ENCODE measurements at regions not wholly inside any gene's neighbourhood (a gene's known extent, or its start where the extent isn't known, plus 50 kb on each side); places are given as distances from the start of the nearest gene placed in this dataset.
"Not testable (repeated sequence)": the region's sequence is repeated elsewhere in the genome, so short reads cannot be mapped to it uniquely, and the experiment has no call there.

DNA sequence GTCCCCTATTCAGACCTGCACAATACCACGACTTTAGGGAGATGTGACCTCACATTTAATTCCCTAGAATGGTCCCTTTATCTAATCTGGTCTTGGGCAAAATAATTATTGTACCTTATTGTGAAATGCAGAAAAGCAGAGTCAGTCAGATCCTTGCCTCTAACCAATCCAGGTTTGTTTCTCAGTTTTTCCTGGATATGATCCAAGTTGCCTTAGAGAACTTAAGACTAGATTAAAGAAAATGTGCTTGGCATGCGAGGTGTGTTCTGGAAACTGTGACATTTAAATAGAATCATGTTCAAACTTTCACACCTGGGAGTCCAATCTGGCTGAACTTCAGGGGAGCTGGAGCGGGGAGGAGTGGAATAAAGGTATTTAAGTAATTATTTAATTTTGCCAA lies 696.2 kb downstream of the DNAH5 start:
- Histone ChIP-seq H3K4me3 (no peak overlapping the region), H3K27me3 (no peaks in the 10 kb centered on the region), H3K9me3 (peaks cover 7% of the 10 kb centered on the region), H3K36me3 (no peaks in the 10 kb centered on the region)
- no peak for DNase-seq

DNA sequence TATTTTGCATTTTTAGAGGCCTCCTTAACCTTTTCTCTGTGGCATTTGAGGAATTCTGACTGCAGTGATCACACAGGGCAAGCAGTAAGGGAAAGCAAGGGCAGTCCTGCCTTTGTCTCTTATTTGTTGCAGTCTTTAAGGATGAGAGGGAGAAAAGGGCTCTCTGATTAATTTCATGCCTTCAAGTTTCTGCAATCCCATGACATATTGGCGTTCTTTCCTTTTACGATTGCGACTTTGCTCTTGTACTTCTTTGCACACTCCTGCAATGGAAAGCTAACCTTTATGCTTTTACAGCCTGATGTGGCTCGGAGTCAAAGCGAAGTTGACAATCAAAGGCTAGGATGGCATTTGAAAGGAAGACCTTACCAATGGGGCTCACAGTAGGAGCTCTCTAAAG lies 698.4 kb downstream of the DNAH5 start:
- no peaks in the 10 kb centered on the region for H3K27me3 ChIP-seq

DNA sequence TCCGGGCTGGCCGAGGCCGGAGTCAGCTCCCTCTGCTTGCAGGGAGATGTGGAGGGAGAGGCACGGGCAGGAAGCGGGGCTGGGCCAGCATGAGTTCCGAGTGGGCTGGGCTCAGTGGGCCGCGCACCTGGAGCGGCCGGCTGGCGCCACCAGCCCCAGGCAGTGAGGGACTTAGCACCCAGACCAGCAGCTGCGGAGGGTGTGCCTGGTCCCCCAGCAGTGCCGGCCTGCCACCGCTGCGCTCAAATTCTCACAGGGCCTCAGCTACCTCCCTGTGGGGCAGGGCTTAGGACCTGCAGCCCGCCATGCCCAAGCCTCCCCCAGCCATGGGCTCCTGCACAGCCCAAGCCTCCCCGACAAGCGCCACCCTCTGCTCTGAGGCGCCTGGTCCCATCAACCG lies 700.3 kb downstream of the DNAH5 start:
- no peak overlapping the region for H3K4me3 ChIP-seq
- no peaks in the 10 kb centered on the region for H3K27me3 ChIP-seq
- no peaks in the 10 kb centered on the region for H3K36me3 ChIP-seq
- DNase-seq = no peak
- H3K9me3 ChIP-seq = no peaks in the 10 kb centered on the region; the same call in 1 of the 2 replicates

More for the DNA sequence above, 698.4 kb downstream of the DNAH5 start:
- Histone ChIP-seq H3K4me3 (no peak overlapping the region), H3K9me3 (peaks cover 7% of the 10 kb centered on the region), H3K36me3 (no peaks in the 10 kb centered on the region)
- DNase-seq = no peak

DNA sequence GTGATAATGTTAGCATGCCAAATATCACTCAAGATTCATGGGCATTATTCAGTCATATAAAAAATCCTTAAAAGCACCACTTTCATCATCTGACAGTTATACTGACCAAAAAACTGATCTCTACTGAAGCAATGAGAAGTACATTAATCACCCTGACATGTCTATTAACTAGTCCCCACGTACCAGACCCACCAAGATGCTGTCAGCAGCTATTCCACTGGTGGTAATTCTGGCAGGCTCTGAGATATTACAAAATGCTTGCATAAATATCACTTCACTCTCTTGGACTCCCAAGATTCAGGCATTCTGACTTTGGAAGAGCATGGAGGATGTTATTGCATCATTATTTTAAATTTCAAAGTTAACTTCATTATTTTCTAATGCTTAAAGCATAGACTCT lies 717.0 kb downstream of the DNAH5 start:
- H3K36me3 ChIP-seq = no peaks in the 10 kb centered on the region
- H3K4me3 ChIP-seq = no peak overlapping the region
- DNase-seq = no peak
- no peaks in the 10 kb centered on the region for H3K9me3 ChIP-seq
- no peaks in the 10 kb centered on the region for H3K27me3 ChIP-seq

DNA sequence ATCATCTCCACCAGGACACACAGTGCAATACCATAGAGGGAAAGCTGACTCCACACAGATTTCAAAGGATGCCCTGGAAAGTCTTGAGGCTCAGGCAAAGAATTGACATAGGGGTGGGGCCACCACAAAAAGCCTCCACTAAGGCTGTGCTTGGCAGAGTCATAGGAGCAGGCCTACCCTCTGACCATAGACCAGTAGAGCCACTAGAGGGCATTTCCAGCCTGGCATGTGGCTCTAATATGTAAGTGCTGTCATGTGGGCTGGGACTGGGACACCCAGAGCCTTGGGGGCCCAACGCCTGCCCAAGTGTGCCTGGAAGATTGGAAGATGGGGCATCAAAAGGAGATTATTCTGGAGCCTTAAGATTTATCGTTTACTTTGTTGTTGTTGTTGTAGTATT lies 726.0 kb downstream of the DNAH5 start:
- peak; percentile 27 for DNase-seq
- no peak overlapping the region for H3K4me3 ChIP-seq
- H3K9me3 ChIP-seq = no peaks in the 10 kb centered on the region
- H3K27me3 ChIP-seq = no peaks in the 10 kb centered on the region
- H3K36me3 ChIP-seq = no peaks in the 10 kb centered on the region

DNA sequence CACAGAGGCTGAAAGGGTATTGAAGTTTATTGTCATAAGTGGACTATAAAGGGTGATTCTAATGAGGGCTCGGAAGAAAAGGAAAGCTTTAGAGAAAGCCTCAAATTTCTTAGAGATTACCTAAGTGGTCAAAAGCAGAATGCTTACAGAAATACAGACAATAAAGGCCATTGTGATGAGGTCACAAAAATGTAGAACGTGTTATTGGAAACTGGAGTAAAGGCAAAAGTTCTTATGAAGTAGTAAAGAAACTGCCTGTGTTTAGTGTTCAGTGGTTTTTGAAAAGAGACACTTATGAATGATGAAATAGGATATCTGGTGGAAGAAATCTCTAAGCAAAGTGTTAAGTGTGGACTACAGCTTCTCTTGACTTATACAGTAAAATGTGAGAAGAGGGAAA lies 726.9 kb downstream of the DNAH5 start:
- no peaks in the 10 kb centered on the region for H3K36me3 ChIP-seq
- no peak for DNase-seq
- no peak overlapping the region for H3K4me3 ChIP-seq
- no peaks in the 10 kb centered on the region for H3K9me3 ChIP-seq
- H3K27me3 ChIP-seq = no peaks in the 10 kb centered on the region

DNA sequence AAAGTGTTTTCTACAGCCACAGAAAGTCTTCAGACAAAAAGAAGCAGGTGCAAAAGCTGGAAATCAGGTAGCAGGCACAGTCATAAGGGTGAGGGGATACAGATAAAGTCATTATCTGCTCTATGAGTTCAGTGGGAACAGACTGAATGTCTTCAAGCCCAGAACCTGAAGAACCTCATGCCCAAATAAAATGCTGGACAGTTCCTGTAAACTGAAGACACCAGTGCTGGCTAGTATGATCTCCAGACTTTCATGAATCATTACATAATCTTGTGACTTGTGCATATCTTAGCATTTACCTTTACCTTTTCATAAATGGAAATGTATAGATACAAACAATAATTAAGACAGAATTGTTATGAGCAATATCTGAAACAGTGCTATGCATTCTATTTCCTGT lies 728.7 kb downstream of the DNAH5 start:
- DNase-seq = no peak
- no peaks in the 10 kb centered on the region for H3K9me3 ChIP-seq
- no peaks in the 10 kb centered on the region for H3K36me3 ChIP-seq
- H3K4me3 ChIP-seq = no peak overlapping the region
- no peaks in the 10 kb centered on the region for H3K27me3 ChIP-seq

DNA sequence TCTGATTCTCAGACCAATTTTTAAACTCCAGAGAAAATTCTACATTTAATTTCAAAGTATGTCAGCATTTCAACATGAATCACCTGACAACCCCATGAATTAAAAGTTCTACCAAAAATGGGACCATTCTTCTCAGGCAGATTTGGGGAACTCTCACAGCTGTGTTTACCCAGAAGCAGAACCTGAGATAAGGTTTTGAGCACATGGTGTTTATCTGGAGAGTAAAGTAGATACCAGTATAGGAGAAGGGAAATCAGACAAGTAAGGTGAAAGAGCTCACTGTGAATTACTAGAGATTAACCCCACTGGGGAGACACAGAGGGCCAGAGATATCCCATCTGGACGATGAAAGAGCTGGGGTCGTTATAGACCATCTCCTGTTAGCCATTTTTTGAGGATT lies 729.1 kb downstream of the DNAH5 start:
- no peak overlapping the region for H3K4me3 ChIP-seq

DNA sequence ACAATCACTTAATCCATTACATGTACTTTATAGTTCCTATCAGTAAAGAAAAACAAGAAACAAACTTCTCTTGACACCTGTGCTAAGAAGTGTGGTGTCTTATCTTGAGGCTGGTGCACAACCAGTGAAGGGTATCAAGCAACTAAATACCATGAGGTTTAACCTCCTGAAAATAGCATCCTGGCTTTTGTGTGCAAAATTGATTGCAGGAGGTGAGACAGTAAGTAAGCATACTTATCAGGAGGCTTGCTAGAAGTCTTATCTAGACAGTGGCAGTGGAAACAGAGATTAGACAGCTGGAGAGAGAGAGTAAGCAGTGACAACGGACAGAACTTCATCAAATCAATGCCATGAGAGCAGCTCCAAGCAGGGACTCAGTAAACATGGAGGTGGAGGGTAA lies 730.3 kb downstream of the DNAH5 start:
- H3K27me3 ChIP-seq = no peaks in the 10 kb centered on the region
- no peak for DNase-seq
- H3K4me3 ChIP-seq = no peak overlapping the region
- H3K36me3 ChIP-seq = no peaks in the 10 kb centered on the region
- H3K9me3 ChIP-seq = no peaks in the 10 kb centered on the region

More for the DNA sequence above, 729.1 kb downstream of the DNAH5 start:
- no peak for DNase-seq
- Histone ChIP-seq H3K36me3 (no peaks in the 10 kb centered on the region), H3K27me3 (no peaks in the 10 kb centered on the region), H3K9me3 (no peaks in the 10 kb centered on the region)

DNA sequence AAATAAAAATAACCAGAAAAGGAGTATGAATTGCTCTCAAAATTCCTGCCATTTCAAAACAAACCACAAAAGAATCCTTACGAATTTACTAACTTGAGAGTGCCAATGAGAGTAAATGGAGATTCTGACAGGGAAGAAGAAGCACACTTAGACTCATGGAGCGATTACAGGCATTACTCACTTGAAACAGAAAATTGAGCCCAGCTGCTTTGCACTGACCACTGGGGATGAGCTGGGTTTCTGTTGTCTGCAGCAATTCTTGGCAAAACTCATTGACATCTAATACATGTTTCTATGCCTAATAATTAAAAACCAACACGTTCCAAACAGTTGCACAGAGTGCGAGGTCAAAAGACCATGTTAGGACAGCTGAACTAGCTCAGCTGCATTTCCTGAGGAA lies 731.6 kb downstream of the DNAH5 start:
- DNase-seq = peak; percentile 11
- no peaks in the 10 kb centered on the region for H3K36me3 ChIP-seq
- H3K9me3 ChIP-seq = no peaks in the 10 kb centered on the region
- H3K27me3 ChIP-seq = no peaks in the 10 kb centered on the region
- no peak overlapping the region for H3K4me3 ChIP-seq

DNA sequence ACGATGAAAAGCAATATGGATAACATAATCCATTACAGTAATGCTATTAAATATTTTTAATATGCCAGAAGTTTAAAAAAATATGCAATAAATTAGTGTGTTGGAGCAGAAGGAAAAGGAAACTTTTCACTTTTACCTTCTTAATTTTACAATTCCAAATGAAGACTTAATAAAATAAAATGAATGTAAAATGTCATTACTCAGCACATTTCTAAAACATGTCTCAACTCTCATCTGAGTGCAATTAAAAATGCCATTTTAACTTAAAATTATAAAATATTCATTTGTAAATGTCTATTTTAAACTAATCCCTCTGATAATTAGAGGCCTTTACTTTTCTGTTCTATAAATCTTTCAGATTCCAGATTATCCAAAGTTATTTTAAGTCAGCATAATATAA lies 733.4 kb downstream of the DNAH5 start:
- H3K9me3 ChIP-seq = no peaks in the 10 kb centered on the region
- no peaks in the 10 kb centered on the region for H3K27me3 ChIP-seq
- H3K4me3 ChIP-seq = no peak overlapping the region
- DNase-seq = no peak
- no peaks in the 10 kb centered on the region for H3K36me3 ChIP-seq

DNA sequence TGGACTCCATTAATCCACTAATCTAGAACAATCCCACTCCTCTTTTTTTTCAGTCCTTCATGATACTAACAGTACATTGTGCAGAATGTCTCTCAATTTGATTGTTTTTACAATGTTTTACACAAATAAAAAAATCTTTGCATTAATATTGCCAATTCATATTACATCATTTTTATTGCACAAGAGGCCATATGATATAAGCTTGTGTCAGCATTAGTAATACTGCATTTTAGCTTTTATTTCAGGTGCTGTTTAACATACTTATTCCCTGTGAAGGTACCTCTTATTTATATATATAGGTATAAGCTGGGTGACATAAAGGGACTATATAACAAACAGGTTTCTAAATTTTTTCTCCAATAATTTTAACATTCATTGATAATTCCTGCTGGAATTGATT lies 737.4 kb downstream of the DNAH5 start:
- Histone ChIP-seq H3K9me3 (no peaks in the 10 kb centered on the region), H3K27me3 (no peaks in the 10 kb centered on the region), H3K4me3 (no peak overlapping the region), H3K36me3 (no peaks in the 10 kb centered on the region)
- no peak for DNase-seq

DNA sequence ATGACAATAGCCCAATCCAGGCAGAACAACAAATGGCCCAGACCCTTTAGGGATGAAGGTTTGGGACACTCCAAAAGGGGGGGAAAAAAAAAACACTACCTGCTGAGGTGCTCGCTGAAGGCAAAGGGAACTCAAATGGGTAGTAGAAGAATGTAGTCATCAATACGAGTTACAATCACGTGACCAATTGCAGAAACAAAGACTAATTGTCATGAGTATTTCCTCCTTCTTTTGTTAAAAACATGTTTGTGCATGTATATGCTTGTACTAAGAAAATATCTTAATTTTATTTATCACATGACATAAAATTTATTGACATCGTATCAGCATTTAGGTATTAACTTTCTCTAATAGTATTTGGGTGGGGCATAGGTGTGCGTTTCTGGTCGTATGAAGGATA lies 743.5 kb downstream of the DNAH5 start:
- Histone ChIP-seq H3K4me3 (no peak overlapping the region), H3K27me3 (no peaks in the 10 kb centered on the region), H3K36me3 (no peaks in the 10 kb centered on the region), H3K9me3 (no peaks in the 10 kb centered on the region)
- no peak for DNase-seq

DNA sequence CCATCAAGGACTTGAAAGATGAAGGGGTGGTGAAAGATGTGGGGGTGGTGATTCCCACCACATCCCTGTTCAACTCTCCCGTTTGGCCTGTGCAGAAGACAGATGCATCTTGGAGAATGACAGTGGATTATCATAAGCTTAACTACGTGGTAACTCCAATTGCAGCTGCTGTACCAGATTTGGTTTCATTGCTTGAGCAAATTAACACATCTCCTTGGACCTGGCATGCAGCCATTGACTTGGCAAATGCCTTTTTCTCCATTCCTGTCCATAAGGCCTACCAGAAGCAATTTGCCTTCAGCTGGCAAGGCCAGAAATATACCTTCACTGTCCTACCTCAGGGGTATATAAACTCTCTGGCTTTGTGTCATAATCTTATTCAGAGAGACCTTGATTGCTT lies 746.3 kb downstream of the DNAH5 start:
- DNase-seq, H3K9me3 ChIP-seq, H3K27me3 ChIP-seq, H3K4me3 ChIP-seq, H3K36me3 ChIP-seq: not testable (repeated sequence)

DNA sequence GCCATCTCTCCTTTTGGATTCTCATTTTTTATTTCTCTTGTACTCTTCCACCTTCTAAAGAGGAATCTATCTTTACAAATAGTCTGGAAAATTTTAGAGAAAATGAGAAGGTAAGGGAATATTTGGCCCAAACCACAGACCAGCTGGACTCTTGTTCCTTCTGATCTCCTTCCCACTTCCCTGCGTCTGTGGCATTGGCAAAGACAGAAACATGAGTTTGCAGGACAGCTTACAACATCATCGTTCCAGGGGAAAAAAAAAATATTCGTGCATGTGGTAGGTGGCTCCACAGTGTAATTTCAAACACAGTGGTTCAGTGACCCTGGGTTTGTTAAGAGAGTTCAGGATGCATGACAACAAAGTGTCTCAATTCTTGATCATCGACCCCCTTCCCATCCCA lies 755.0 kb downstream of the DNAH5 start:
- H3K27me3 ChIP-seq = no peaks in the 10 kb centered on the region

DNA sequence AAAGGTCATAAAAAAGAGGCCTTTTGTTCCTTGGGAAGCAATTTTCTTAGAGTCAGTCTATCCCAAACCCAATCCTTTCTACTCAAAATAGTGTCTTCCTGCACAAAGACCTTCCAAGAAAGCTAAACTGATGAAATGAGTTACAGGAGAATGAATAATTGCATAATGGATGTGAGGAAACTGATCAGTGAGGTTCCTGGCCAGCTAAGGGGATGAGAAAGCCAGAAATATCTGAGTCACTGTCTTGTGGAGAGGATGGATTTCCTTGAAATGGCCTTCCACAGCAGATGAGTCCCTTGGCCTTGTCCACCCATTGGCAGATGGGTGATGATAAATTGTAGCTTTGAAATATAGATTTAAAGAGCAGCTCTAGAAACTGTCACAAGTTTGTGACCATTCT lies 756.1 kb downstream of the DNAH5 start:
- Histone ChIP-seq H3K4me3 (no peak overlapping the region), H3K9me3 (no peaks in the 10 kb centered on the region), H3K36me3 (no peaks in the 10 kb centered on the region), H3K27me3 (no peaks in the 10 kb centered on the region)
- peak; percentile 50 for DNase-seq

More for the DNA sequence above, 755.0 kb downstream of the DNAH5 start:
- H3K9me3 ChIP-seq = no peaks in the 10 kb centered on the region
- no peaks in the 10 kb centered on the region for H3K36me3 ChIP-seq
- no peak for DNase-seq
- no peak overlapping the region for H3K4me3 ChIP-seq

DNA sequence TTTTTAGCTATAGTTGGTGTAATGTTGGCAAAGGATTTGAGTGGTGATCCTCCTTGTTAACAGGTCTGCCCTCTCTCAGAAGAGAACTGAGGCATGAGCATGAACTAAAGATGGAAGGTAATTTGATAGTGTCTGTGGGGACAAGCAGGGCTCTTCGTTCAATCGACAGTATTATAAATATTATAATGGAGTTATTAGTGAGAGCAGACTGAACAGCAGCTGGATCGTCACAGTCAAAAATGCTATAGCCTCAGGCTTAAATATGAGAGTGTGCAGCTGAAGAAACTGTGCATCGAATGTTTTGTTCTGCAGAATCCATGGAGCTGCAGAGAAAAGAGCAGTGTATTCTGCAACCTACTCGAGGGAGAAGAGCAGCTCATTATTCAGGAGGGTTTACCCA lies 757.3 kb downstream of the DNAH5 start:
- H3K36me3 ChIP-seq = no peaks in the 10 kb centered on the region
- H3K27me3 ChIP-seq = no peaks in the 10 kb centered on the region
- no peaks in the 10 kb centered on the region for H3K9me3 ChIP-seq
- H3K4me3 ChIP-seq = no peak overlapping the region
- no peak for DNase-seq

DNA sequence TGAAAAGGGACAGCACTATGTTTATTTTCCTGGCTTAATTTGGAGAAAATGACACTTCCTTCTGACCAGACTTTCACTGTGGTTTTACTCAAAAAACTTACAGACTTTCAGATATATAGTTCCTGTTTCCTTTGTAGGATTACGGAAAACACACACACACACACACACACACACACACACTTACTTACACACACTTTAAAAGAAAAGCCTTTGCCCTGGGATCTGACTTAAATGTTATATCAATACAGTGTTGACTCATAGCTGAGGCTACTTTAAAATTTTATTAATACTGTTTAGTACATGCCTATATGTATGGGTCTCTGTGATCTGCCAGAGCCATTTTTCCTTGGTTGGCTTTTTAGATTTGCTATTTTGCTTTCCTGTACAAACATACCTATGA lies 758.3 kb downstream of the DNAH5 start:
- no peaks in the 10 kb centered on the region for H3K27me3 ChIP-seq
- no peak overlapping the region for H3K4me3 ChIP-seq
- no peaks in the 10 kb centered on the region for H3K36me3 ChIP-seq
- H3K9me3 ChIP-seq = no peaks in the 10 kb centered on the region
- DNase-seq = no peak

DNA sequence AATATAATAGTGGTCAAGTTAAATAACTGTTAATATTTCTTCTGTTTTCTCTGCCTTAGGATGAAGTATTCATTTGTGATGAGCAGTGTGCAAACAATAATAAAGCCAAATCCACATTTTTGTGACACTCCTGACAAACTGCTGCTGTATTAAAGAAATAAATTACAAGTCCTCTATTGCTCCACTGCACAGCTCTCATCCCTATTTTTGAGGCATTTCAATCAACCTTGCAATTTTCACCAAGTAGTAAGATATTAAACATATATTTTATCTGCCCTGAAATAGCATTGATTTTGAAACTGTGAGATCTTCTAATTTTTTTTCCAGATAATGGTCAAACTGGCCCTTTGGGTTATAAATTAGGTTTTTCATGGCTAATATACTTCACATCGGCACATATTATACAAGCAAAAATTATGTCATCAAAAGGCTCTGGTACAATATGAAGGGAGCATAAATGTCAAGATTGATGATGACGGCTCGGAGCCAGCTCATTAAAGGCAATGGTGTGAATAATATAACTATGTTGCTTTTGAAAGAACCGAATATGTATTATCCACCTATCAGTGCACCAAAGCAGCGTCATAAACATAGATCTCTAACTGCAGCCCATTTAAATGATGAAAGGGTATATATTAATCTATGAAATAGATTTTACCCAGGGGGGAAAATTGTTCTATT lies 764.9 kb downstream of the DNAH5 start:
- Histone ChIP-seq H3K27me3 (no peaks in the 10 kb centered on the region), H3K36me3 (no peaks in the 10 kb centered on the region), H3K9me3 (no peaks in the 10 kb centered on the region), H3K4me3 (no peak overlapping the region)
- DNase-seq = no peak
